ENCODE measurements at regions not wholly inside any gene's neighbourhood (a gene's known extent, or its start where the extent isn't known, plus 50 kb on each side); places are given as distances from the start of the nearest gene placed in this dataset.
"Not testable (repeated sequence)": the region's sequence is repeated elsewhere in the genome, so short reads cannot be mapped to it uniquely, and the experiment has no call there.

DNA sequence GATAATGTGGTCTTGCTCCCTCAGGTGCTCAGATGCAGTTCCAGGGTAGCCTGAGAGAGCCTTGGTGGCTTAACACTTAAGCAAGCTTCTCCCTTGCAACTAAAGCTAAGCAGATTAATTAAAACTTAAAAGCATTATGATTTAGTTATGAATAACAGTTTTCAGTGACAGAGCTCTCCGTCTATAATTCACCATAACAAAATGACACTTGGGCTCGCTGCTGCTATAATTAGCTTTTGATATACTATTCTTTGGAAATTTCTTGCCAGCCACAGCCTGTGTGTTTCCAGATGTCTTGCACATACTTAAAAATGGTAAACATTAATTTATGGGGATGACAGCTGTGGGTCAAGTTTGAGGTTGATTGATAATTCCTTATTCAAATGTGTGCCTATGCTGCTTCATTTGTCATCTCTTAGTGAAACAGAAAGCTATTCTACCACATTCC, 380.5 kb downstream of the TFAP2B start:
- H3K4me1 ChIP-seq (ENCODE audit: control insufficient read depth, extremely low read depth, insufficient read depth, low read length), result no peaks in the 10 kb centered on the region
- no peak for DNase-seq (ENCODE audit: low read depth in 2 of 2)
- H3K79me2 ChIP-seq (ENCODE audit: control insufficient read depth, insufficient read depth, low read length), result no peaks in the 10 kb centered on the region
- no peaks in the 10 kb centered on the region for H4K20me1 ChIP-seq (ENCODE audit: control insufficient read depth, extremely low read depth, insufficient read depth, low read length)
- H3K27ac ChIP-seq (ENCODE audit: insufficient read depth, low read length), result no peak overlapping the region
- no peak overlapping the region for H2AFZ ChIP-seq (ENCODE audit: low read length)
- no peak overlapping the region for H3K4me2 ChIP-seq (ENCODE audit: extremely low read depth, insufficient read depth, low read length)
- H3K9ac ChIP-seq (ENCODE audit: insufficient read depth, low read length), result no peak overlapping the region
- no peaks in the 10 kb centered on the region for H3K9me3 ChIP-seq (ENCODE audit: control insufficient read depth, insufficient read depth, low read depth, low read length)
- H3K4me3 ChIP-seq (replicated peaks in 1 of 4; ENCODE audit: control extremely low read depth in 1 of 4, insufficient read depth in 1 of 4, low read depth in 3 of 4, low read length in 4 of 4), result no peak overlapping the region
- no peaks in the 10 kb centered on the region for H3K27me3 ChIP-seq (ENCODE audit: control insufficient read depth, insufficient read depth, low read length)
- TF ChIP-seq EZH2 (IDR thresholded peaks at IDR 0.05; ENCODE audit: low read length, missing control alignments), result no peak
- TF ChIP-seq, protein P1, sequence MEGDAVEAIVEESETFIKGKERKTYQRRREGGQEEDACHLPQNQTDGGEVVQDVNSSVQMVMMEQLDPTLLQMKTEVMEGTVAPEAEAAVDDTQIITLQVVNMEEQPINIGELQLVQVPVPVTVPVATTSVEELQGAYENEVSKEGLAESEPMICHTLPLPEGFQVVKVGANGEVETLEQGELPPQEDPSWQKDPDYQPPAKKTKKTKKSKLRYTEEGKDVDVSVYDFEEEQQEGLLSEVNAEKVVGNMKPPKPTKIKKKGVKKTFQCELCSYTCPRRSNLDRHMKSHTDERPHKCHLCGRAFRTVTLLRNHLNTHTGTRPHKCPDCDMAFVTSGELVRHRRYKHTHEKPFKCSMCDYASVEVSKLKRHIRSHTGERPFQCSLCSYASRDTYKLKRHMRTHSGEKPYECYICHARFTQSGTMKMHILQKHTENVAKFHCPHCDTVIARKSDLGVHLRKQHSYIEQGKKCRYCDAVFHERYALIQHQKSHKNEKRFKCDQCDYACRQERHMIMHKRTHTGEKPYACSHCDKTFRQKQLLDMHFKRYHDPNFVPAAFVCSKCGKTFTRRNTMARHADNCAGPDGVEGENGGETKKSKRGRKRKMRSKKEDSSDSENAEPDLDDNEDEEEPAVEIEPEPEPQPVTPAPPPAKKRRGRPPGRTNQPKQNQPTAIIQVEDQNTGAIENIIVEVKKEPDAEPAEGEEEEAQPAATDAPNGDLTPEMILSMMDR (conservative IDR thresholded peaks at IDR 0.05 in 1 of 2, IDR thresholded peaks at IDR 0.05 in 1 of 2; ENCODE audit: low read depth in 1 of 2, low read length in 2 of 2), result no peak
- no peaks in the 10 kb centered on the region for H3K36me3 ChIP-seq (ENCODE audit: control insufficient read depth, insufficient read depth, low read length)

DNA sequence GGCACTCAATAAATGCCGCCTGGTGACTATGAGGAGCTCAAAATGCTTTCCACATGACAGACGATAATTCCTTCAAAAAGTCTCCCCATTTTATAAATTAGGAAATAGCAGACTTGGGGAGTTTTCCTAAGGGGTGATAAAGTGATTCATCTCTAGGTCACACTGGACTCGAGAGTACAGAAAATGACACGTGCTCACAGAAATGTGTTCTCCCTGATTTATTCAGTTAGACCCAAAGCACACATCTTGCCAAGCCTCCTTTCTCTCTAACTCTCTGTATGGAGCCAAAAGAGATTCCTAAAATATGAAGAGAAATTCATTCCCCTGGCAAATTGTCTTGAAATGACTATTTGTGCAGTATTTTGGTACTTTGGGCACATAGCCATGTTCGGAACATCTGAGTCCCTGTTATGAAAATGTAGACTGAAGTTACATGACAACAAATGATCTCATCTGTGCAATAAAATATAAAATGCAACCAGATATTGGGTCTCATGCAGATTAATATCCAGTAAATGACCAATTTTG, 381.1 kb downstream of the TFAP2B start:
- Histone ChIP-seq H3K27ac (ENCODE audit: insufficient read depth, low read length) (no peak overlapping the region), H4K20me1 (ENCODE audit: control insufficient read depth, extremely low read depth, insufficient read depth, low read length) (no peaks in the 10 kb centered on the region), H3K9ac (ENCODE audit: insufficient read depth, low read length) (no peak overlapping the region), H2AFZ (ENCODE audit: low read length) (no peak overlapping the region), H3K4me3 (replicated peaks in 1 of 4; ENCODE audit: control extremely low read depth in 1 of 4, insufficient read depth in 1 of 4, low read depth in 3 of 4, low read length in 4 of 4) (no peak overlapping the region), H3K4me2 (ENCODE audit: extremely low read depth, insufficient read depth, low read length) (no peak overlapping the region), H3K79me2 (ENCODE audit: control insufficient read depth, insufficient read depth, low read length) (no peaks in the 10 kb centered on the region), H3K9me3 (ENCODE audit: control insufficient read depth, insufficient read depth, low read depth, low read length) (no peaks in the 10 kb centered on the region), H3K4me1 (ENCODE audit: control insufficient read depth, extremely low read depth, insufficient read depth, low read length) (no peaks in the 10 kb centered on the region), H3K36me3 (ENCODE audit: control insufficient read depth, insufficient read depth, low read length) (no peaks in the 10 kb centered on the region), H3K27me3 (ENCODE audit: control insufficient read depth, insufficient read depth, low read length) (no peaks in the 10 kb centered on the region)
- DNase-seq (ENCODE audit: low read depth in 2 of 2), result no peak
- no peak for TF ChIP-seq EZH2 (IDR thresholded peaks at IDR 0.05; ENCODE audit: low read length, missing control alignments)
- TF ChIP-seq, protein P1 (conservative IDR thresholded peaks at IDR 0.05 in 1 of 2, IDR thresholded peaks at IDR 0.05 in 1 of 2; ENCODE audit: low read depth in 1 of 2, low read length in 2 of 2), result no peak

DNA sequence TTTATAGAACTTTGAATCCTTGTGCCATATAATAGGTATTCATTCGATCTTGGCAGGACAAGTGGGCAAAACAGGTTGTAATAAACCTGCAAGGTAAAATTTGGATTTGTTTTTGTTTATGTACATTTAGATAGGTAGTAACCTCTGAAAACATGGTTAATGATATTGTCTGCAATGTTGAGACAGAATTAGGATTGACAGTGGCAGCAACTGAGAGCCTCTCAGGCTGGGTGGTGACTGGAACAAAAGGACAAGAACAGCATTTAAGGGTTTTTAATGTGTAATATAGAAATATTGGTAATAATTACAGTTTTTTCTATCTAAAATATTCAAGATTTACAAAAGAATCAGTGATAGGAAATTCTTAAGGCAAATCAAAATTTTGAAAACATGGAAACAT, 382.0 kb downstream of the TFAP2B start:
- Histone ChIP-seq H3K79me2 (ENCODE audit: control insufficient read depth, insufficient read depth, low read length) (no peaks in the 10 kb centered on the region), H3K27ac (ENCODE audit: insufficient read depth, low read length) (no peak overlapping the region), H3K4me2 (ENCODE audit: extremely low read depth, insufficient read depth, low read length) (no peak overlapping the region), H3K4me3 (replicated peaks in 1 of 4; ENCODE audit: control extremely low read depth in 1 of 4, insufficient read depth in 1 of 4, low read depth in 3 of 4, low read length in 4 of 4) (no peak overlapping the region), H3K9me3 (ENCODE audit: control insufficient read depth, insufficient read depth, low read depth, low read length) (no peaks in the 10 kb centered on the region), H2AFZ (ENCODE audit: low read length) (no peak overlapping the region), H3K27me3 (ENCODE audit: control insufficient read depth, insufficient read depth, low read length) (no peaks in the 10 kb centered on the region), H3K36me3 (ENCODE audit: control insufficient read depth, insufficient read depth, low read length) (no peaks in the 10 kb centered on the region), H4K20me1 (ENCODE audit: control insufficient read depth, extremely low read depth, insufficient read depth, low read length) (no peaks in the 10 kb centered on the region), H3K9ac (ENCODE audit: insufficient read depth, low read length) (no peak overlapping the region), H3K4me1 (ENCODE audit: control insufficient read depth, extremely low read depth, insufficient read depth, low read length) (no peaks in the 10 kb centered on the region)
- TF ChIP-seq, protein P1 (conservative IDR thresholded peaks at IDR 0.05 in 1 of 2, IDR thresholded peaks at IDR 0.05 in 1 of 2; ENCODE audit: low read depth in 1 of 2, low read length in 2 of 2), result no peak
- no peak for TF ChIP-seq EZH2 (IDR thresholded peaks at IDR 0.05; ENCODE audit: low read length, missing control alignments)
- no peak for DNase-seq (ENCODE audit: low read depth in 2 of 2)

DNA sequence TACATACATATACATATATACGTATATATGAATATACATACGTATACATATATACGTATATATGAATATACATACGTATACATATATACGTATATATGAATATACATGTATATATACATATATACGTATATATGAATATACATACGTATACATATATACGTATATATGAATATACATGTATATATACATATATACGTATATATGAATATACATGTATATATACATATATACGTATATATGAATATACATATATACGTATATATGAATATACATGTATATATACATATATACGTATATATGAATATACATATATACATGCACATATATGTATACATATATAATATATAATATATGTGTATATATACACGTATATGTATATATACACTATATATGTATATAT, 384.0 kb downstream of the TFAP2B start:
- not testable (repeated sequence) for H4K20me1 ChIP-seq (ENCODE audit: control insufficient read depth, extremely low read depth, insufficient read depth, low read length); H3K27ac ChIP-seq (ENCODE audit: insufficient read depth, low read length)

More for the DNA sequence above, 384.0 kb downstream of the TFAP2B start:
- H3K4me3 ChIP-seq (replicated peaks in 1 of 4; ENCODE audit: control extremely low read depth in 1 of 4, insufficient read depth in 1 of 4, low read depth in 3 of 4, low read length in 4 of 4); H3K36me3 ChIP-seq (ENCODE audit: control insufficient read depth, insufficient read depth, low read length); H3K27me3 ChIP-seq (ENCODE audit: control insufficient read depth, insufficient read depth, low read length); DNase-seq (ENCODE audit: low read depth in 2 of 2); H3K9ac ChIP-seq (ENCODE audit: insufficient read depth, low read length); H3K4me2 ChIP-seq (ENCODE audit: extremely low read depth, insufficient read depth, low read length); H3K79me2 ChIP-seq (ENCODE audit: control insufficient read depth, insufficient read depth, low read length); H3K9me3 ChIP-seq (ENCODE audit: control insufficient read depth, insufficient read depth, low read depth, low read length); H3K4me1 ChIP-seq (ENCODE audit: control insufficient read depth, extremely low read depth, insufficient read depth, low read length); H2AFZ ChIP-seq (ENCODE audit: low read length): not testable (repeated sequence)
